ENCODE measurements at regions not wholly inside any gene's neighbourhood (a gene's known extent, or its start where the extent isn't known, plus 50 kb on each side); places are given as distances from the start of the nearest gene placed in this dataset.

DNA sequence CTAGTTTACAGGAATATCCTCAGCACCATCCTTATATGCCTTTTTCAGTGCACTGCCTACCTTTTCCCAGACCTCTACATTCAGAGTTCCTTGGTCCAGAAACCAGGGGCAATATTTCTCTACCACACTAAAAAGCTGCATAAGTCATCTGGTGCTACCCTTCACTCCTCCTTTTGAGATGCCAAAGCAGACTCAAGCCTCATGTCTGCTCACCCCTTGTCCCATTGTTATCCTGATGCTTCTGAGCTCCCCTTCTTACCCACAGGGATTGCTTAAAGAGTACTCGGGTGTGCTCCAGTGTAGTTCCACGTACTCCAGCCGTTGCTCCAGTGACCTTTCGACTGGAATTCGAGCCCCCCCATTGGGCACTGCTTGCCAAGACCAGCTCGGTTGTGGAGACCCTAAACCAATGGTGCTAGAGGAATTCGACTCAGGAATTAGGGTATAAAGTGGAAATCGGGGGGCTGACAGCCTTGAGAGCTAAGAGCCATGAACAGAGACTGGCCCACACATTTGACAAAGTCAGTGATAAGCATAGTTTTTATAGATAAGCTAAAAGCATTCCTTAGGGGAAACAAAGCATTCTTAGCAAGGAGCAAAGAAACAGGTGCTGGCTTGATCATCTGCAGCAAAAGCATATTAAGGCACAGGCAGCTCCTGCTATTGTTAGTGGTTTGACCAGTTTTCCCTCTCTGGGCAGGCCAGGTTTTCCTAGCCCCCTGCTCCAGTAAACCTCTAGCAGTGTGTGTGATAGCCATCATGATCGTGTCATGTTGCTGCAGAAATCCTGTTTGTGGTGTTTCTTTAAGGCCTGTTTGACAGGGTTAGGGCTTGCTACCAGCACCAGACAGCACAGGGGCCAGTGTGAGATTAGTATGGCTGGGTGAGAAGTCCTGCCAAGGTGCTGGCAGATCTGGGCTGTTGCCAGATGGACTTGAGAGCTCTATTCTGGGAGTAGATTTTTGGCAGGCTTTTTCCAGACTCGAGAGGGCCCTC lies 57.5 kb upstream of the WDR1 start:
- DNase-seq, result no peak

DNA sequence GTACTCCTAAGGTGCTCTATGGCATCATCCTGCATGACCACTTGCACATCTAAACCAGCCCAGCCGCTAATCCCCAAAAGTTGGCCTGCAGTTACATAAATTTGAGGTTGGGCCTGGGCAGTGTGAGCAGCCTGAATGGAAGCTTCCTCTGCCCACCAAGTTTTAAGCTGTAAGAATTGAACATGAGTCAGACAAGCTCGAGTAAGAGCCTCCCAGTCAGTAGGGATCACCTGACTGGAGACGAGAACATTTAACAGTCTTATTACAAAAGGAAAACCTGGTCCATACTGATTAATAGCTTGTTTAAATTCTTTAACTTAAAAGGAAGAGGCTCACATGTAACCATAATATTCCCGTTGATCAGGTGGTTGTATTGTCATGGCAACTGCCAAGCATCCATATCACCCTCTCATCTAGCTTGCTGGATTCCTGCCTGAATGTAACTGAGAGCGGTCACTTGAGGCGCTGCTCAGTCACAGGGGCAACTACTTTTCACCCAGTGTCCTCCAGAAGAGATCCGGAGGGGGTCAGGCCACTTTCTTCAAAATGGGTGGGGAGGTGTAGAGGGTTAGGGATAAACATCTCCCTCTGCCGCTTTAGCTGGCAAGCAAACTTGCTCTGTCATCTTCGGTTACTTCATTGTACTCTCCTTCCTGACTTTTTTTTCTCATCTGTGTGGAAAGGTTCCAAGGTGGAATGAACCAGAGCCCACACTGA lies 56.6 kb upstream of the WDR1 start:
- DNase-seq, result no peak

DNA sequence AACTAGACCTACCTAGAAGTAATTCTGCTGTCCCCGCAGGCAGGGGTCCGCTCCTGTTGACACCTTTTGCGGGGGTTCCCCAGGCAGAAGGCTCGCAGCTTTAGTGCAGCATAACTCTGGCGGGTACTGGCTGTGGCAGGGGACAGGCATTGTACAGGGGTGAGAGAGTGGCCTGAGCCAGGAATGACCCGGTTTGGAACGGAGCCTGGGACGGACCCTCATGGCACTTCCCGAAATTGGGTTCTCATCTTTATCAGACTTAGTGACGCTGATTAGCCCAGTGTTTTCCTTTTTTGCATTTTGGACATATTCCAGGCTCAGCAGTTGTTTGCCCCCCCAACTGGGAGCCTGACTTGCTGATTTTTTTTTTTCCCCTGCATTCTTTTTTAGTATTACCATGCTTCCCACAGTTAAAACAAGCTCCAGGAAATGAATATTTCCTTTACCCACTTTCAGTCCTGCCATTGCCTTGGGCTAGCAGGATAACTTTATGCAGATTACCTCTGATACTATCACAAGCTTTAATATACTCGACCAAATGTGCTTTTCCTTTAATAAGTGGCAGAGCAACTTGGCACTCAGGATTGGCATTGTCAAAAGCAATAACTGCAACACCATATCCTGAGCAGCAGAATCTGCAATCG lies 55.8 kb upstream of the WDR1 start:
- DNase-seq, result no peak

DNA sequence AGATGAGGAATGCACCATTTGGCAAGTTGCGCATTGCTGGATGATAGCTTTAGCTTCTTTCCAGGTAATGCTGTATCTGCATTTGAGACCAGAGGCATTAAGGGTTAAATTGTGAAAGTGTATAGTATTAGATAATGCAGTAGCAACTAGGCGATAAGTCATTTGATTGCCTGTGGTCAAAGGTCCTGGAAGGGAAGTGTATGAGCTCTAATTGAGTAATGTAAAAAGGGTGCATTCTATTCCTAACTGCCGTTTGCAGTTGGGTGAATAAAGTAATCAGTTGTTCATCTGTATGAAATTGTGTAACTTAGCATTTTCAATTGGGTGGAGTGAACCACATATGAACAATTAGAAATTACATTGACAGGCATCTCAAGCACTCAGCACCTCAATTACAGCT lies 54.5 kb upstream of the WDR1 start:
- DNase-seq, result no peak

DNA sequence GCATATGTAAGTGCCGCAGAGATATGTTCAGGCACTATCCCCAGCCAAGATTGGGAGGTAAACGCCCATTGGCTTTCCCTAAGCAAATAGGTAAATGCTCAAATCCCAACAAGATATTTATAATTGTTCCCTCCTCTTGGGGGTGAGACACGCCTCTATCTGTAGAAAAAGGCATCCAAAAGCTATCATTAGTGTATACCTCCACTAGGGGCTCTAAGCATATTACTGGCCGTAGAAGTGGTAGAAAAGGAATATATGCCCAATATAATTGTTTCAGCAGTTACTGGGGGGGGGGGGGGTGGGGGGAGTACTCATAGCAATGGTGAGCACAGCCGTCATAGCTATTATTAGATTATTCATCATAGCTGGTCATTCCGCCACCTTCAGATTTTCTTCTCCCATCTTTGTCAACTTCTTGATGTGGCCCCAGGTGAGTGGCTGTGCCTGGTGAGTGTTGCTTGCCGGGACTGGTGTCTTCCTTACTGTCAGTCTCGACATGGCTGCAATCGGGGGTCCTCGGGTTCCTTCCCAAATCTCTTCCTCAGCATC lies 53.3 kb upstream of the WDR1 start:
- DNase-seq, result no peak

DNA sequence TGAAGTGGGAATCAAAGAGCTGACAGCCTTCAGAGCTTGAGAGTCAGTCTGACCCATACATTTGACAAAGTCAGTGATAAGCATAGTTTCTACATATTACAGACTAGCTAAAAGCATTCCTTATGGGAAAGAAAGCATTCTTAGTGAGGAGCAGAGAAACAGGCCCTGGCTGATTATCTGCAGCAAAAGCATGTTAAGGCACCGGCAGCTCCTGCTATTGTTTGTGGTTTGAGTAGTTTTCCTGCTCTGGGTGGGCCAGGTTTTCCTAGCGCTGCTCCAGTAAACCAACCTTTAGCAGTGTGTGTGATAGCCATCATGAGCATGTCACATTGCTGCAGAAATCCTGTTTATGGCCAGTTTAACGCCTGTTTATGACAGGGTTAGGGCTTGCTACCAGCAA lies 51.6 kb upstream of the WDR1 start:
- DNase-seq, result no peak

DNA sequence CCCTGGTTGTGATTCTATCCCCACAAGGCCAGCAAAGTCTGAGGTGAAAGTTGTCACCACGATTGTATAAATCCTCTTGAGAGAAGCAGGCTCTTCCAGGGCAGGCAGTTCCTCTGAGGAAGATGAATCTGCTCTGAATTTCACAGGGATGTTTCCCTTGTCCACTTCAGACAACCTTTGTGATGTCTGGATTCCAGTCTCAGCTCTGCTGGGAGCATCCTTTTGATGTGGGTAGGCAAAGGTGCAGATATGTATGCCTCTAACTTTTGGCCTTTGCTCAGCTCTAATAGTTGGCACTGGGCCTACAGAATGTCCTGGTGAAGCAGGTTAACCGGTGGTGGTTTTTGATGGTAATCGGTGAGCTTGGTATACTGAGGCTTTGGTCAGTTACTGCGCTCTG lies 50.6 kb upstream of the WDR1 start:
- DNase-seq, result no peak
